ENCODE measurements at regions not wholly inside any gene's neighbourhood (a gene's known extent, or its start where the extent isn't known, plus 50 kb on each side); places are given as distances from the start of the nearest gene placed in this dataset.
"Not testable (repeated sequence)": the region's sequence is repeated elsewhere in the genome, so short reads cannot be mapped to it uniquely, and the experiment has no call there.

DNA sequence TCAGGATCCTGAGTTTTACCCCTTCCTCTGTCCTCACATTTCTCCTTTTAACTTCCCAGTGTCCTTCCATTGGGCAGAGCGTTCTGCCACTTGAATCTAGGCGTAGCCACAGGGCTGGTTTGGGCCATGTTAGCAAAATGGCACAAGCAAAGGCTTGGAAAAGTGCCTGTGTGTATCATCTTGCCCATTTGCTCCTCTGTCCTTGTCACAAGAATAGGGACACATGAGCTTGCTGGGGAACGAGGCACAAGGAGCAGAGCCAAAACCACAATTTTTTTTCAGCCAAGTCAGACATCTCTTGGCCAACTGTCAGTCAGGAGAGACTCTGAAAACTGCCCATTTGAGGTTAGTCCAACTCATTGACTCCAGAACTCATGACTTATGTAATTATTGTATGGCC, 285.2 kb downstream of the ZNF248 start:
- DNase-seq (ENCODE audit: low spot score), result no peak

DNA sequence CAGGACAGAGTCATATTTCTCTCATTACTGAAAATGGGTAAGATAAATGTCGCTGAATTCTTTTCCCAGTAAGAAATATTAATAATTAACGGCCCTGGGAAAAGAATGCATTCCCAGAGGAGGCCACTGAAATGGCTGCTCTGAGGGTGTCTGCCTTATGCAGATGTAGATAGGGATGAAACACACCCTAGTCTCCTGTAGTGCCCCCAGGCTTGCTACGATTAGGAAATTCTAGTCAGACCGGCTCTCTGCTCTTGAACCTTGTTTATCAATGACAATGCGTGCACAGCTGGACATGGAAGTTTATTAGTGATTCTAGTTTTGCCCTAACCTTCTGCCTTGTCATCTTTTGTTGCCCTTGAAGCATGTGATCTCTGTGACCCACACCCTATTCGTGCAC, 291.1 kb downstream of the ZNF248 start:
- DNase-seq (ENCODE audit: low spot score), result no peak

DNA sequence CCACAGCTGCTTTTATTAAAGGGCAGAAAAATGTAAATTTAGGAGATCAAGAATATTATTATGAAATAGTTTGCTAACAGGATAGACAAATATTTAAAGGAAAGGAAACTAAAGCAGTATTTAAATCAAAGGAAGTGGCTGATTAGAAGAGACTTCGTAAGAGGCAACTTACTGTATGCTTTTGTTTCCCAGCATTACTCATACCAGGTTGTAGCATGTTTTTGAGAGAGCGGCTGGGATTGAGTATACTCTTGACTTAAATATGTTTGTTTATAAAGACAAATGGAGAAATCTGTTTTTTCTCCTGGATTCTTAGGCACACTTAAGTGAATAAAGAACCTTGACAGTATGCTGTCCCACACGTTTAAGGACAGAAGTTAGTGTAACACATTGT, 293.7 kb downstream of the ZNF248 start:
- no peak for DNase-seq (ENCODE audit: low spot score)

GRCh38 chr10:37563107-37563714, 294.2 kb downstream of the ZNF248 start:
- no peak for DNase-seq (ENCODE audit: low spot score)

GRCh38 chr10:37552881-37553280, 304.5 kb downstream of the ZNF248 start:
- DNase-seq (ENCODE audit: low spot score), result no peak

- no peak for DNase-seq (ENCODE audit: low spot score)
Measured at GRCh38 chr10:37549054-37549453, 308.4 kb downstream of the ZNF248 start.

- peak; percentile 30 for DNase-seq (ENCODE audit: low spot score)
Measured at GRCh38 chr10:37535459-37536246, 321.8 kb downstream of the ZNF248 start.

DNA sequence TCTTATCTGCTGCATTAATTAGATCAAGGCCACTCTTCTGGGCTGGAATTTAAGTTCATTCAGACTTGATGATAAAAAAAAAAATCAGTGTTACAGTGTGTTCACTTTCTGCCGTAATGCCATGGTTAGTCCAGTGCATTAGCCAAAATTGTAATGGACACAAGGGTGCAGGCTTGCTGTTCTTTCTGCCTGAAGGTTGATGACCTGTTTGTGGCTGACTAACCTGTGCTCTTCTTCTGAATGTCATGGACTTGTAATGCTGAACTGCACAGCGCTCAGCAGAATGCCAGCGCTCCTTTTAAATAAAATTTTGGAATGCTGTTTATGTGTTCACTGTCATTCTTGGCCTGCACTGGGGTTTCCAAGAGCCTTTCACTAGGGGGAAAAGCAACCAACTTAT, 323.2 kb downstream of the ZNF248 start:
- no peak for DNase-seq (ENCODE audit: low spot score)

- peak; percentile 6 for DNase-seq (ENCODE audit: low spot score)
Measured at GRCh38 chr10:37525410-37525809, 332.0 kb downstream of the ZNF248 start.

- no peak for DNase-seq (ENCODE audit: low spot score)
Measured at GRCh38 chr10:37520488-37520887, 336.9 kb downstream of the ZNF248 start.

DNA sequence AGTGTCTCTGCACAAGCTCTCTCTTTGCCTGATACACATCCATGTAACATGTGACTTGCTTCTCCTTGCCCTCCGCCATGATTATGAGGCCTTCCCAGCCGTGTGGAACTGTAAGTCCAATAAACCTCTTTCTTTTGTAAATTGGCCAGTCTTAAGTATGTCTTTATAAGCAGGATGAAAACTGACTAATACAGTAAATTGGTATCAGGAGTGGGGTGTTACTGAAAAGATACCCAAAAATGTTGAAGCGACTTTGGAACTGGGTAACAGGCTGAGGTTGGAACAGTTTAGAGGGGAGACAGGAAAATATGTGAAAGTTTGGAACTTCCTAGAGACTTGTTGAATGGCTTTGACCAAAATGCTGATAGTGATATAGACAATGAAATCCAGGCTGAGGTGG, 346.9 kb downstream of the ZNF248 start:
- not testable (repeated sequence) for DNase-seq (ENCODE audit: low spot score)

DNA sequence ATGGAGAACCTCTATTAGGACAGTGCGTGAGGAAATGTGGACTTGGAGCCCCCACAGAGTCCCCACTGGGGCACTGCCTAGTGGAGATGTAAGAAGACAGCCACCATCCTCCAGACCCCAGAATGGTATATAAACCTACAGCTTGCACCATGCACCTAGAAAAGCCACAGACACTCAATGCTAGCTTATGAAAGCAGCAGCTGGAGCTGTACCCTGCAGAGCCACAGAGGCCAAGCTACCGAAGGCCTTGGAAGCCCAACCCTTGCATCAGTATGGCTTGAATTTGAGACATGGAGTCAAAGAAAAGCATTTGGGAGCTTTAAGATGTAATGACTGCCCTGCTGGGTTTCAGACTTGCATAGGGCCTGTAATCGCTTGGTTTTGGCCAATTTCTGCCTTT, 361.3 kb downstream of the ZNF248 start:
- DNase-seq (ENCODE audit: low spot score), result no peak

DNA sequence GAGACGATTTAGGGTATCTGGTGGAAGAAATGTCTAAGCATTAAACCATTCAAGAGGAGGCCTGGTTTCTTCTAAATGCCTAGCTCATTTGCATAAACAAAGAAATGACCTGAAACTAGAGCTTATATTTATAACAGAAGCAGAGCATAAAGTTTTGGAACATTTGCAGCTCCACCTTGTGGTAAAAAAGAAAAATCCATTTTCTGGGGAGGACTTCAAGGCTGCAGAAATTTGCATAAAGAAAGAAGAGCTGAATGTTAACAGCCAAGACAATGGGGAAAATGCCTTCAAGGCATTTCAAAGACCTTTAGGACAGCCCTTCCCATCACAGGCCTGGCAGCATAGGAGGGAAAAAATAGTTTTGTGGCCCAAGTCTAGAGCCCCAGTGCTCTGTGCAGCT, 362.0 kb downstream of the ZNF248 start:
- DNase-seq (ENCODE audit: low spot score), result peak; percentile 2

- DNase-seq (ENCODE audit: low spot score), result not testable (repeated sequence)
Measured at GRCh38 chr10:37493185-37493796, 364.1 kb downstream of the ZNF248 start.

DNA sequence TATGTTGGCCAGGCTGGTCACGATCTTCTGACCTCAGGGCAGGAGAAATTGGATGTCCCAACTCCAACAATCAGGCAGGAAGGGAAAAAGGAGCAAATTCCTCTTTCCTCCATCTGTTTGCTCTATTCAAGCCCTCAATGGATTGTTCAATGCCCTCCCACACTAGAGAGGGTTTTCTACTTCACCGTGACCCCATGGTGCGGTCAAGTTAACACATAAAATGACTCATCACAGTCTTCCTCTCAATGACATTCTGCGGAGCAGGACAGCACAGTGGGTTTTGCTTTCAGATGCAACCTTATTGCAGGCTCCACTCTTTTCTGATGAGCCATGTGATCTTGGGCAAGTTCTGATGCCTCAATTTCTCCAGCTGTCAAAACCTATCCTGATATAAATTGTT, 364.9 kb downstream of the ANKRD30A start:
- no peak for DNase-seq (ENCODE audit: low spot score)

- no peak for DNase-seq (ENCODE audit: low spot score)
Measured at GRCh38 chr10:37489658-37490003, 364.2 kb downstream of the ANKRD30A start.

DNA sequence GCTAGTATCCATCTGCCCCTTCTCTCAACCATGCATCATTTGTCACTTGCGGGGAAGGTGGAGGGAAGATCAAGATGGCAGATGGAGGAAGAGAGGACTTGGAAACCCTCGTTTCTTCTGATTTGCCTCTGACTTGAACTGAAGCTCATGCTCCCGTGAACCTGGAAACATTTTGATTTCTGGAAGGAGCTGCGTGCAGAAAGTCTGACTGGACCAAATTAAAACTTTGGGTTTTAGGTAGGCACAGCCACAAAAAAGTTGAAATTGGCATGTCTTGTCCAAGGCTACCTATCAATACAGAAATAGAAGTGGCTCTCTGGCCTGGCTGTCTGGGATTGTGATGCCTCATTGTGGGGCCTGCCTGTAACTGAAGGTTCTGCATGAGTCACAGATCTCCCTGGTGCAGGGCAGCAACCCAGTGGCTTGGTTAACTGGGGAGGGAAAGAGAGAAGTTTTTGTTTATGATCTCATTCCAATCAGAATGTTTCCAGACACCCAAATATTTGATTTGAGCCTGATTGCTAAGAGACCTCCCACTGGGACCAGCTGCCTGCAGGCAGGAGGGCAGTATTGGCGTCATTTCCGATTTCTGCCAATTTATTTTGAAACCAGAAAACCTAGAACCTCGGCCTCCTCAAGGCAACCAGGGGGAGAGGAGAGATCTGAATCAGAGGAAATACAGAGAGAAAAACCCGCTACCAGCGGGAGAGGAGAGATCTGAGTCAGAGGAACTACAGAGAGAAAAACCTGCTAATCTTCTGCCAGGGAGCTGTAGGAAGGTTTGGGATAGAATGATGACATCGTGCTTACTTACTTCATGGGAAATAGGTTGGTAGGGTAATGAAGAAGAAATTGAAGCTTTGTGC, 363.6 kb downstream of the ANKRD30A start:
- peak; percentile 45 for DNase-seq (ENCODE audit: low spot score)

- DNase-seq (ENCODE audit: low spot score), result not testable (repeated sequence)
Measured at GRCh38 chr10:37480596-37480995, 355.2 kb downstream of the ANKRD30A start.

GRCh38 chr10:37479469-37479868, 354.1 kb downstream of the ANKRD30A start:
- no peak for DNase-seq (ENCODE audit: low spot score)

GRCh38 chr10:37478381-37478780, 353.0 kb downstream of the ANKRD30A start:
- no peak for DNase-seq (ENCODE audit: low spot score)

DNA sequence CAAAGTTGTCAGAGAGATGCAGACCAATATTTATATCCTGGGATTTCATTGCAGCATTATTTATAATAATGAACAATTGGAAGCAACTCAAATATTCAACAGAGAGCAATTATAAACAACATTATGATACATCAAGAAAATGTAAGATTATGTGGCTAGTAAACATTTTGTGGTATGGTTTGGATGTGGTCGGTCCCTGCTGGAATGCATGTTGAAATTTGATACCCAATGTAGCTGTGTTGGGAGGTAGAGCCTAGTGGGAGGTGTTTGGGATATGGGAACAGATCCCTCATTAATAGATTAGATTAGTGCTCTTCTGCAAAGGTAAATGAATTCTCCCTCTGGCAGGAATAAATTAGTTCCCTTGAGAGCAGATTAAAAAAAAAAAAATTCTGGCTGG, 350.9 kb downstream of the ANKRD30A start:
- no peak for DNase-seq (ENCODE audit: low spot score)

GRCh38 chr10:37474645-37475044, 349.2 kb downstream of the ANKRD30A start:
- no peak for DNase-seq (ENCODE audit: low spot score)

GRCh38 chr10:37473906-37474305, 348.5 kb downstream of the ANKRD30A start:
- no peak for DNase-seq (ENCODE audit: low spot score)

Data from kidney tubule cell (primary cell).